IMR-90 (cell line): ENCODE measurements at regions not wholly inside any gene's neighbourhood (a gene's known extent, or its start where the extent isn't known, plus 50 kb on each side); places are given as distances from the start of the nearest gene placed in this dataset.

ENCODE experiments used
- ATAC-seq: fragments of 200-7000 bp; cut with Tn5 transposase; 2 replicates; pipeline ENCODE4 v1.9.1; 2020; ENCODE audit warnings: low read depth, mild to moderate bottlenecking, moderate library complexity
- BruUV-seq: library from RNA; stranded (reverse); fragments of 400-500 nt; replicated peaks from 2 replicates; lab custom pipeline; 2021; lab: Mats Ljungman, UMichigan
- CTCF ChIA-PET: fragments of 300-600 bp; formaldehyde crosslinking; extraction: SDS; loops from one replicate; lab custom pipeline; 2021; ENCODE audit warnings: antibody characterized with exemption; lab: Yijun Ruan, JAX
- POLR2A ChIA-PET: fragments of 300-600 bp; sonication (Branson Sonifier 250); formaldehyde crosslinking; loops from one replicate; lab custom pipeline; 2022; ENCODE audit warnings: antibody characterized with exemption; ENCODE audit not compliant: unreplicated experiment; lab: Charles Lee
- DNase-seq: peaks from one replicate; pipeline ENCODE4 v3.0.0; 2013
- H2AFZ ChIP-seq: replicated peaks from 2 replicates; pipeline ENCODE3; 2013; ENCODE audit warnings: low read length, mild to moderate bottlenecking; ENCODE audit not compliant: poor library complexity
- H2AK5ac ChIP-seq: 2 replicates; pipeline ENCODE4 v1.6.1; 2013; ENCODE audit warnings: low read depth, low read length, inconsistent platforms
- H2AK9ac ChIP-seq: replicated peaks from 2 replicates; pipeline ENCODE3; 2013; ENCODE audit warnings: mild to moderate bottlenecking, low read depth, low read length, moderate library complexity; ENCODE audit not compliant: poor library complexity
- H2BK120ac ChIP-seq: 2 replicates; pipeline ENCODE4 v1.6.1; 2013; ENCODE audit warnings: low read depth, low read length, inconsistent platforms
- H2BK15ac ChIP-seq: 3 replicates; pipeline ENCODE4 v1.6.1; 2013; ENCODE audit warnings: low read depth, low read length, inconsistent platforms
- H2BK20ac ChIP-seq: 2 replicates; pipeline ENCODE4 v1.6.1; 2013; ENCODE audit warnings: low read depth, mild to moderate bottlenecking, inconsistent platforms, low read length, moderate library complexity
- H2BK5ac ChIP-seq: 2 replicates; pipeline ENCODE4 v1.6.1; 2013; ENCODE audit warnings: mild to moderate bottlenecking, low read depth, low read length, inconsistent platforms; ENCODE audit not compliant: poor library complexity, severe bottlenecking
- H3K14ac ChIP-seq: replicated peaks from 2 replicates; pipeline ENCODE4 v1.6.1; 2013; ENCODE audit warnings: low read depth, low read length, inconsistent platforms
- H3K18ac ChIP-seq: 2 replicates; pipeline ENCODE4 v1.6.1; 2013; ENCODE audit warnings: low read depth, low read length, control low read depth
- H3K23ac ChIP-seq: 2 replicates; pipeline ENCODE4 v1.6.1; 2013; ENCODE audit warnings: low read depth, low read length, inconsistent platforms
- H3K27ac ChIP-seq: 2 replicates; pipeline ENCODE4 v1.5.1; 2013; ENCODE audit warnings: mild to moderate bottlenecking, control low read depth, low read length; ENCODE audit not compliant: insufficient read depth
- H3K27me3 ChIP-seq: 2 replicates; pipeline ENCODE4 v1.6.1; 2013; ENCODE audit warnings: low read length; ENCODE audit not compliant: control insufficient read depth, insufficient read depth
- H3K36me3 ChIP-seq: 2 replicates; pipeline ENCODE4 v1.6.1; 2013; ENCODE audit warnings: low read length, mixed read lengths; ENCODE audit not compliant: control insufficient read depth, insufficient read depth
- H3K4ac ChIP-seq: 2 replicates; pipeline ENCODE4 v1.6.1; 2013; ENCODE audit warnings: low read depth, low read length, inconsistent platforms
- H3K4me1 ChIP-seq: 2 replicates; pipeline ENCODE4 v1.6.1; 2013; ENCODE audit warnings: low read length, mixed read lengths; ENCODE audit not compliant: control insufficient read depth, insufficient read depth
- H3K4me2 ChIP-seq: 2 replicates; pipeline ENCODE4 v1.6.1; 2013; ENCODE audit warnings: low read depth, mild to moderate bottlenecking, control low read depth, low read length, moderate library complexity
- H3K4me3 ChIP-seq: 2 replicates; pipeline ENCODE4 v1.5.1; 2013; ENCODE audit warnings: low read depth, mild to moderate bottlenecking, control low read depth, low read length, moderate library complexity; ENCODE audit not compliant: insufficient read depth
- H3K56ac ChIP-seq: 2 replicates; pipeline ENCODE4 v1.6.1; 2013; ENCODE audit warnings: low read length, inconsistent platforms; ENCODE audit not compliant: insufficient read depth; ENCODE audit errors: extremely low read depth
- H3K79me1 ChIP-seq, 2 experiments: 2 replicates each; pipeline ENCODE4 v1.6.1; 2013; ENCODE audit warnings: low read length in 2 of 2, inconsistent platforms in 1 of 2, low read depth in 1 of 2
- H3K9ac ChIP-seq: 2 replicates; pipeline ENCODE4 v1.6.1; 2013; ENCODE audit warnings: low read depth, low read length, control low read depth
- H3K9me1 ChIP-seq: 2 replicates; pipeline ENCODE4 v1.6.1; 2013; ENCODE audit warnings: low read length, inconsistent platforms; ENCODE audit not compliant: insufficient read depth
- H3K9me3 ChIP-seq: 2 replicates; pipeline ENCODE4 v1.6.1; 2013; ENCODE audit warnings: low read length; ENCODE audit not compliant: control insufficient read depth, insufficient read depth
- H4K20me1 ChIP-seq: 2 replicates; pipeline ENCODE4 v1.6.1; 2013; ENCODE audit warnings: low read length, inconsistent platforms; ENCODE audit not compliant: insufficient read depth
- H4K5ac ChIP-seq: 2 replicates; pipeline ENCODE4 v1.6.1; 2013; ENCODE audit warnings: mild to moderate bottlenecking, low read depth, low read length, control low read depth
- H4K8ac ChIP-seq, 2 experiments: 2 replicates each; pipeline ENCODE4 v1.6.1; 2013; ENCODE audit warnings: low read depth in 2 of 2, low read length in 2 of 2, control low read depth in 1 of 2, inconsistent platforms in 1 of 2
- H4K91ac ChIP-seq: 2 replicates; pipeline ENCODE4 v1.6.1; 2013; ENCODE audit warnings: low read depth, low read length, inconsistent platforms; ENCODE audit not compliant: insufficient read depth
- BHLHE40 ChIP-seq: fragments of 150-350 bp; IDR thresholded peaks from 2 replicates; pipeline ENCODE4 v1.6.1; 2016; ENCODE audit warnings: mild to moderate bottlenecking, low read depth, low read length
- CEBPB ChIP-seq: IDR thresholded peaks from 2 replicates; pipeline ENCODE4 v1.6.1; 2012; ENCODE audit warnings: low read depth, low read length, improper control_type of control experiment
- CHD1 ChIP-seq: IDR thresholded peaks from 2 replicates; pipeline ENCODE4 v1.6.1; 2012; ENCODE audit warnings: low read depth, low read length, improper control_type of control experiment
- CTCF ChIP-seq: conservative IDR thresholded peaks from 2 replicates; pipeline ENCODE4 v1.5.1; 2012; ENCODE audit warnings: mild to moderate bottlenecking, low read depth, low read length, improper control_type of control experiment
- FOS ChIP-seq: fragments of 150-350 bp; IDR thresholded peaks from 2 replicates; pipeline ENCODE4 v1.6.1; 2016; ENCODE audit warnings: low read depth, low read length
- MAFK ChIP-seq: IDR thresholded peaks from 2 replicates; pipeline ENCODE4 v1.6.1; 2012; ENCODE audit warnings: low read depth, low read length, improper control_type of control experiment
- MAZ ChIP-seq: IDR thresholded peaks from 2 replicates; pipeline ENCODE4 v1.6.1; 2012; ENCODE audit warnings: low read depth, mild to moderate bottlenecking, low read length, improper control_type of control experiment, moderate library complexity, borderline replicate concordance
- MXI1 ChIP-seq: IDR thresholded peaks from 2 replicates; pipeline ENCODE4 v1.6.1; 2012; ENCODE audit warnings: low read depth, mild to moderate bottlenecking, low read length, moderate library complexity, borderline replicate concordance
- NFE2L2 ChIP-seq: fragments of 150-350 bp; IDR thresholded peaks from 2 replicates; pipeline ENCODE4 v1.6.1; 2016; ENCODE audit warnings: low read depth, mild to moderate bottlenecking, low read length
- POLR2A ChIP-seq: IDR thresholded peaks from 2 replicates; pipeline ENCODE4 v1.6.1; 2012; ENCODE audit warnings: mild to moderate bottlenecking, low read depth, low read length
- RAD21 ChIP-seq: IDR thresholded peaks from 2 replicates; pipeline ENCODE4 v1.6.1; 2012; ENCODE audit warnings: low read length, improper control_type of control experiment
- RCOR1 ChIP-seq: IDR thresholded peaks from 2 replicates; pipeline ENCODE4 v1.6.1; 2012; ENCODE audit warnings: mild to moderate bottlenecking, low read length, improper control_type of control experiment; ENCODE audit not compliant: insufficient replicate concordance
- RFX5 ChIP-seq: IDR thresholded peaks from 2 replicates; pipeline ENCODE4 v1.8.0; 2012; ENCODE audit warnings: low read depth, mild to moderate bottlenecking, low read length, moderate library complexity
- SMC3 ChIP-seq: fragments of 150-350 bp; IDR thresholded peaks from 2 replicates; pipeline ENCODE4 v1.6.1; 2016; ENCODE audit warnings: low read depth, mild to moderate bottlenecking, antibody characterized with exemption, low read length, moderate library complexity
- WGBS, 2 experiments: methylation state at CpG; one replicate each; pipeline versions ENCODE4 v1.1.5 to v1.1.7; 2013; ENCODE audit warnings: missing lambda C conversion rate in 2 of 2; ENCODE audit not compliant: insufficient read length in 1 of 2; ENCODE audit errors: extremely low coverage in 2 of 2; 5-methylcytosine and 5-hydroxymethylcytosine counted together
- dilution Hi-C: fragments of 300-500 bp; cut with HindIII; formaldehyde crosslinking; loops from one replicate; pipeline ENCODE4 v1.14.3; 2018; ENCODE audit warnings: low sequenced_read_pairs; ENCODE audit not compliant: unreplicated experiment
- in situ Hi-C: fragments of 300-500 bp; cut with MboI; formaldehyde crosslinking; loops from 3 replicates; pipeline ENCODE4 v1.14.3; 2019; ENCODE audit warnings: low sequenced_read_pairs, inconsistent platforms, mixed read lengths
- intact Hi-C: fragments of 100-400 bp; cut with micrococcal nuclease; formaldehyde crosslinking; loops from 2 replicates; pipeline ENCODE4 v1.10.0; 2022
- TF ChIP-seq, protein P1 (sequence below): fragments of 150-350 bp; IDR thresholded peaks from 2 replicates; pipeline ENCODE4 v1.6.1; 2017; ENCODE audit warnings: mild to moderate bottlenecking, antibody characterized with exemption, low read length, low read depth
- TF ChIP-seq, protein P2 (sequence below): fragments of 150-350 bp; IDR thresholded peaks from 2 replicates; pipeline ENCODE4 v1.6.1; 2016; ENCODE audit warnings: low read depth, mild to moderate bottlenecking, low read length, moderate library complexity, borderline replicate concordance

GRCh38 chr12:107501681-107502080 is 183.9 kb upstream of the PWP1 start:
- H3K18ac ChIP-seq, result no peak overlapping the region
- H3K9ac ChIP-seq, result no peak overlapping the region
- intact Hi-C loops (no loop called here), dilution Hi-C loops (no loop called here), in situ Hi-C loops (no loop called here)
- no peaks in the 10 kb centered on the region for H3K36me3 ChIP-seq
- H3K4me2 ChIP-seq, result no peak overlapping the region
- no peak overlapping the region for H3K56ac ChIP-seq
- H2BK20ac ChIP-seq, result no peak overlapping the region
- H3K4ac ChIP-seq, result no peak overlapping the region
- no peak overlapping the region for H2AK9ac ChIP-seq
- CTCF ChIA-PET, result no interaction called here
- peaks cover 2% of the 10 kb centered on the region; the same call in 1 of the 2 replicates for H3K9me3 ChIP-seq
- TF ChIP-seq, protein P1, sequence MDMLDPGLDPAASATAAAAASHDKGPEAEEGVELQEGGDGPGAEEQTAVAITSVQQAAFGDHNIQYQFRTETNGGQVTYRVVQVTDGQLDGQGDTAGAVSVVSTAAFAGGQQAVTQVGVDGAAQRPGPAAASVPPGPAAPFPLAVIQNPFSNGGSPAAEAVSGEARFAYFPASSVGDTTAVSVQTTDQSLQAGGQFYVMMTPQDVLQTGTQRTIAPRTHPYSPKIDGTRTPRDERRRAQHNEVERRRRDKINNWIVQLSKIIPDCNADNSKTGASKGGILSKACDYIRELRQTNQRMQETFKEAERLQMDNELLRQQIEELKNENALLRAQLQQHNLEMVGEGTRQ, result no peak
- TF ChIP-seq RAD21 (no peak), CHD1 (no peak), MAFK (no peak), BHLHE40 (no peak), CTCF (no peak), MXI1 (no peak), POLR2A (no peak), CEBPB (no peak), NFE2L2 (no peak), RCOR1 (no peak), SMC3 (no peak), RFX5 (no peak), FOS (no peak), MAZ (no peak)
- TF ChIP-seq, protein P2, sequence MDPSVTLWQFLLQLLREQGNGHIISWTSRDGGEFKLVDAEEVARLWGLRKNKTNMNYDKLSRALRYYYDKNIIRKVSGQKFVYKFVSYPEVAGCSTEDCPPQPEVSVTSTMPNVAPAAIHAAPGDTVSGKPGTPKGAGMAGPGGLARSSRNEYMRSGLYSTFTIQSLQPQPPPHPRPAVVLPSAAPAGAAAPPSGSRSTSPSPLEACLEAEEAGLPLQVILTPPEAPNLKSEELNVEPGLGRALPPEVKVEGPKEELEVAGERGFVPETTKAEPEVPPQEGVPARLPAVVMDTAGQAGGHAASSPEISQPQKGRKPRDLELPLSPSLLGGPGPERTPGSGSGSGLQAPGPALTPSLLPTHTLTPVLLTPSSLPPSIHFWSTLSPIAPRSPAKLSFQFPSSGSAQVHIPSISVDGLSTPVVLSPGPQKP, result no peak
- H3K79me1 ChIP-seq, result no peaks in the 10 kb centered on the region
- peak overlapping the region; percentile 46 for H2AFZ ChIP-seq
- no peak overlapping the region for H2BK5ac ChIP-seq
- no TSS peak for BruUV-seq
- POLR2A ChIA-PET, result no interaction called here
- no peak overlapping the region for H3K23ac ChIP-seq
- H3K14ac ChIP-seq, result no peak overlapping the region
- H2BK15ac ChIP-seq, result no peak overlapping the region
- no peaks in the 10 kb centered on the region for H4K20me1 ChIP-seq
- H2BK120ac ChIP-seq, result no peak overlapping the region
- H3K27ac ChIP-seq, result no peak overlapping the region
- H3K4me3 ChIP-seq, result no peak overlapping the region
- no peak overlapping the region for H2AK5ac ChIP-seq
- H3K9me1 ChIP-seq, result no peaks in the 10 kb centered on the region
- no peak overlapping the region for H4K5ac ChIP-seq
- H4K8ac ChIP-seq, result no peak overlapping the region
- DNase-seq (no peak), ATAC-seq (no peak)
- no peak overlapping the region for H4K91ac ChIP-seq
- no peaks in the 10 kb centered on the region for H3K27me3 ChIP-seq
- WGBS, 2 experiments, result 100% methylated on average over 1 of the region's 4 CpGs; no CpG with 5 or more reads in 1 of the 2 experiments
- no peaks in the 10 kb centered on the region for H3K4me1 ChIP-seq
